Cerebellar nuclear complex (tissue), 1 donor: ENCODE measurements at regions not wholly inside any gene's neighbourhood (a gene's known extent, or its start where the extent isn't known, plus 50 kb on each side); places are given as distances from the start of the nearest gene placed in this dataset.

ENCODE experiments used
- DNase-seq, 2 experiments: peaks; one replicate each; lab custom pipeline; 2025; lab: John Stamatoyannopoulos, UW

DNA sequence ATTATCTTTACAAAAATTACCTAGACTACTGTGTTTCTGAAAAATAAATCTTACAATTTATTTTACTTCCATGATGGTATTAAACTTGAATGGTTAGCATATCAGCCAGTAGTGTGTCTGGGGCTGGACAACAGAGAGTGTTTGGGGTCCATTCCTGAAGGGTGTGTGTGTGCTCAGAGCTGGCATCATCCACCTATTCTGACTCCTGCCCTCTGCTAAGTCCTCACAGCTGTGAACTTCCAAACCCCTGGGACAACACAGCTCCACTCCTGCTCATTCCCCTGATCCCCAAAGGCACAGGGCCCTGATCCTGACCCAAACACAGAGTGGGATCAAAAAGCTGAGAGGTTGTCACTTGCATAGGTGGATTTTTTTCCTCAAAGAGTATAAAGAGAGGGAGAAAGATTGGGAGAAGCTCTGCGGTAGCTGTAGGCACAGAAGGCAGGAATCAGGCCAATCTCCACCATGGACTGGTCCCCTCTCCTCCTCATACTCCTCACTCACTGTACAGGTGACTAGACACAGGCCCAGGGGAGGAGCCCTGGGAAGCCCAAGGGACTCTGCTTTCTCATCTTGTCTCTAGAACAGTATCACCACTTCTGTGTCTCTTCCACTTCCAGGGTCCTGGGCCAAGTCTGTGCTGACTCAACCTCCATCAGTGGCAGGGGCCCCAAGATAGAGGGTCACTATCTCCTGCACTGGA lies 55.7 kb upstream of the TOP3B start:
- no peak for DNase-seq

DNA sequence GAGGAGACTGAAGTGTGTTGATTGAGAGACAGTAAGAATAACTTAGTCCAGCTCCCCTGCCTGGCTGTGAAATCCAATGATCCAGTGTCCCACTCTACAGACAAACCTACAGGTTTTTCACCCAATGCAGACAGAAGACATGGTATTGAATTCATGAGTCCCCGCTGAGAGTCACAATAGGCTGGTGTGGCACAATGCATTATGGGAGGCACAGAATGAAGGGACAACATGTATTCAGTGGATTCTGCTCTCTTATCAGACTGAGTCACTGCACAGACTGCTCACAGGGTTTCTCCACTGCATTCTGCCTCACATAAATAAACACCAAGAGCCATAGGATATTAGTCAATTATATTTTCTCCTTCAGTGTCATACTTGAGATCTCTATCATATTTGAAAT lies 55.2 kb upstream of the TOP3B start:
- DNase-seq, result no peak

DNA sequence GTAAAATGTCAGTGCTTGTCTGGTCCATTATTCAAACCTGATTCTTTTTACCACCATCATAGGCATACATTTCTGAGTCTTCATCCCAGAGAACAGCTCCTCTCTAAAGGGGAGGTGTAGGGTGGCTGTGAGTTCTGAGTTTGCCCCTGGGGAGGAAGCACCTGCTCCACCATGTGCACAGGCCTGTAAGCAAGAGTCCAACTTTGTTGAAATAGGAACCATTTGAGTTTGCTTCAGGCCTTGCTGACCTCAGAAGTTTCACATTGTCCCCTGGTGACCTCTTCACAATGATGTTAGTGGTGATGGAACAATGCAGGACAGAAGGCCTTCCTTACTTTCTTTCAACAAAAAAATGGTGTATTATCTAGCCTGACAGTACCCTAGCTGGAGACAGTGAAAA lies 54.6 kb upstream of the TOP3B start:
- DNase-seq, result no peak

DNA sequence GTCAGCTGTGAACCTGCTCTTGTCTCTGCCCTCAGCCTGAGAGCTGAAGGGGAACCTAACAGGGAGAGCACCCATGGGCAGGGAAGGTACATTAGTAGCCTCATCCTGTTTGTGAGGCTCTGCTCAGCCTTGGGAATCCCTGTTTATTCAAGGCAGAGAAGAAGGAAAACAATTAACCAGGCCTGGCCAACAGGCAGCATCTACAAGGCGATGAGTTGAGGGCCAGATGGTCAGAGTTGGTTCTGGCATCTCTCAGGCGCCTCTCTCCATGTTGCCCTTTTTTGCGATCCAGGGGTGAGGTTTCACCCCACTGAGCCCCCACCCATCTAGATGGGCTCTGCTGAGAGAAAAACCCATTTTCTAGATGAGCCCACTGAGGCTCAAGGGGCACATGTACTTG lies 54.0 kb upstream of the TOP3B start:
- no peak for DNase-seq

DNA sequence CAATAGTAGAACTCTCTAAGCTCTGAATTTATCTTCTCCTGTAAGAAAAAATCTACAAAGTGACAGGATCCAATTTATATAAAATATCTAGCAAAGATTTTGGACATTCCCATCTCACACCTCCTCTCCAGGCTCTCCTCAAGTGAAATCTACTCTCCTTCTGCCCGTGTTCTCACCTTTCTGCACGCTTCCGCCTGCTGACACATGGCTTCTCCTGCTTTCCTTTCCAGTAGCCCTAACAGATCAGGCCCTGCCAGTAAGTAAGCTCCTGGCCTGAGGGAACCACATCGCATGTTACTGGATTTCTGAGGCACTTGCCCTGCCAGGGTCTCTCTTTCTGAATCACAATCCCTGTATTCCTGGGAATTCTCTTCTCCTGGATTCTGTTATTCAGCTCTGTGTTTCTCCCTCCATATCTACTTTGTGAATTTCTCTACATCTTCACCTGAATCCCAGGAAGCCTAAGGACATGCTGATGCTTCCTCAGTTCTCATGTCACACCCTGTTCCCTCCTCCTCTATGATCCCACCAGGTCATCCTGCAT lies 53.3 kb upstream of the TOP3B start:
- DNase-seq, result no peak

DNA sequence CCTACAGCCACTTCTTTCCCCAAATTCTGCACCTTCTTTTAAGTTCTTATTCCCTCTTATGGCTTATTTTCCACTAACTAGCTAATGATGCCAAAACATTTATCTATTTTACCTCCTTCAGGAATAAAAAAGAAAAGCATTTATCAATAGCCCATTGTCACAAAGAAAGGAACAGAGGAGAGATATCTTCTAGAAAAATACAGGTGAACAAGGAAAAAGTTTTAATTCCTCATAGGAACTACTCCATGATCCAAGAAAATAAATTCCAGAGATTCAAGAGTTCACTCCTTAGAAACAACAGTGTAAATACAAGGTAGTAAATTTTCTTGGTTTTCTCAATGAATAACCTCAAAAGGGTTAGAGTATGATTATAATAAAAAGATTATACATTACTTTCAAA lies 52.6 kb upstream of the TOP3B start:
- no peak for DNase-seq

DNA sequence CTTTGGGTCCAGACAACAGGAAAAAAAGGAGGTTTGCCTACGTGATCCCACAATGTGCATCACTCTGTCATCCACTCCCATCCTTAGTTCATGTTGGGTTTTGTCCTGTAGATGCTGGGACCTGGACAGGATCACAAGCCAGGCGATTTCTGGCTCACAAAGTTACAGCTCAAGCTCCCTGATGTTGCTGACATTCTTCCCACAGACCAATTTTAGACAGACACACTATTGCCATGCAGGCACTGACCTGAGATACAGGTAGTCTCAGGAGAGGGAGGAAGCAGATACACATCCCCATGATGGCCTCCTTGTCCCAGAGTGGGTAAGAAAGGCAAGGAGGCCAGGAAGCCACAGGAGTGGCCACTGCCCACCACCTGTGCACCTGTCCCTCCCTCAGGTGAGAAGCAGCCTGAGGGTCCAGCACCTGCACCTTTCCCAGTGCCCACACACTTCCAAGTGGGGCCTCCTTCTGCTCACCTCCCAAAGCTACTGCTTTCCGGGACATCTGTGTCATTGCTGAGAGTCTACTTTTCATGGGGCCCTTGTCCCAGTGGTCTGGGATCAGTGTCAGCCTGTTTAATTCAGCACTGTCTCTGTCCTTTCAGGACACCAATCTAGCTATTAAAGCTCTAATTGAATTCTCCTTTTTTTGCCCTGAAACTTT lies 52.0 kb upstream of the TOP3B start:
- DNase-seq, result no peak

DNA sequence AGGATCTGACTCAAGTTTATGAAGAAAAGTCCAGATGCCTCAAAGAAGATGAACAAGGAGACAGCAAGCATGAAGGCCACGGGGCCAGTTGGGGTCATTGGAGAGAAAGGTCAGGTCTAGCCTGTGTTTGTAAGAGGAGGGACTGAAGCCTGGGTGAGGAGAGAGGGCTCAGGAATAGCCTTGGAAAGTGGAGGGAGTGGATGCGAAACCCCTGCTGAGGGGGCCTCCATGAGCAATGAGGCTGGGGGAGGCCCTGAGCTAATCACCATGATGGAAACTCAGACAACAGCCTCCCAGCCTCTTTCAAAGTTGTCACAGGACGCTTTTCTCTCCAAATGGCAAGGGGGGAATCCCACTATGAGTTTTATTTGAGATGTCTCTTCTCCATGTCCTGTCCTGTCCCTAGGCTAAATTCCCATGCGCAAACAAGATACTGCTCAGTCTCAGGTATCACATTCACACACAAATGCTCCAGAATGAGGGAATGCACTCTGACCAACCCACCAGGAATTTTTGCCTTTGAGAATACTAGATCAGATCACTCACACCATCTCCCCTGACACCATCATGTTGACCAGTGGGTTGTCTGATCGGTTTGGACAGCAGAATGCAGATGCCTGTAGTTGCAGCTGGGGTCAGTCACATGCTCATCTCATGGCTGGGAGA lies 51.3 kb upstream of the TOP3B start:
- DNase-seq, result no peak

DNA sequence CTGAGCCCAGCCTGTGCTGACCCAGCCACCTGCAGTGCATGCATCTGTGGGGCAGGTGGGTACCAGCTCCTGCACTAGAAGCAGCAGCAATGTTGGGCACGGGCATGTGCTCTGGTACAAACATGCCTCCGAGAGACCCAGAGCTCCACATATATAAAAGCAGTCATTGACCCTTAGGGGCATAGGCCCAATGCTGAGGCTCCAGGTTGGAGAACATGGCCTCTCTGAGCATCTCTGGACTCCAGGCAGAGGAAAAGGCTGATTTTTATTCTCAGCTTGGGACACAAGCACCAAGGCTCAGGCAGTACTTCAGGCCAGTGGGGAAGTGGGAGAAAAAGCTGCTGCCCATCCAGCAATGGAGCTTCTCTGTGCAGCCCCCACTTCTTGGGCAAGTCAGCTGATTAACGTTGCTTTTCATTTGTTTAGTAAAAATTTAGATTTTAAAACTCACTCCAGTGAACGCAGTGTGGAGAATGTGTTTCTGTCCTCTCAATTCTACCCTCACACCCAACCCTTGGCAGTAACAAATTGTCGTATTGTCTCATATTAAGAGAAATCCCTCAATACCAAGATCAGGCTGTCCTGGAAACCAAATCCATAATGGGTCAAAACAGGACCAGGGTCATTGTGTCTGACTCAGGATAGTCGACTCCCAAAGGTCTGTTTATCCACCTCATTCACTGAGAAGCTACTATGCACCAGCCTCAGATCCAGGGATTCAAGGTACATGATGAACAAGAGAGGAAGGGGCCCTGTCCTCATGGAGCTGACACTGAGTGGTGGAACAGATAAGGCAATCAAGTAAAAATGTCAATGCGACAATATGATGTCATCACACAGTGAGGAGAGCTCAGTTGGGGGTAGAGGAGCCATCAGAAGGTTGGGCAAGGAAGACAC lies 50.6 kb upstream of the TOP3B start:
- no peak for DNase-seq

DNA sequence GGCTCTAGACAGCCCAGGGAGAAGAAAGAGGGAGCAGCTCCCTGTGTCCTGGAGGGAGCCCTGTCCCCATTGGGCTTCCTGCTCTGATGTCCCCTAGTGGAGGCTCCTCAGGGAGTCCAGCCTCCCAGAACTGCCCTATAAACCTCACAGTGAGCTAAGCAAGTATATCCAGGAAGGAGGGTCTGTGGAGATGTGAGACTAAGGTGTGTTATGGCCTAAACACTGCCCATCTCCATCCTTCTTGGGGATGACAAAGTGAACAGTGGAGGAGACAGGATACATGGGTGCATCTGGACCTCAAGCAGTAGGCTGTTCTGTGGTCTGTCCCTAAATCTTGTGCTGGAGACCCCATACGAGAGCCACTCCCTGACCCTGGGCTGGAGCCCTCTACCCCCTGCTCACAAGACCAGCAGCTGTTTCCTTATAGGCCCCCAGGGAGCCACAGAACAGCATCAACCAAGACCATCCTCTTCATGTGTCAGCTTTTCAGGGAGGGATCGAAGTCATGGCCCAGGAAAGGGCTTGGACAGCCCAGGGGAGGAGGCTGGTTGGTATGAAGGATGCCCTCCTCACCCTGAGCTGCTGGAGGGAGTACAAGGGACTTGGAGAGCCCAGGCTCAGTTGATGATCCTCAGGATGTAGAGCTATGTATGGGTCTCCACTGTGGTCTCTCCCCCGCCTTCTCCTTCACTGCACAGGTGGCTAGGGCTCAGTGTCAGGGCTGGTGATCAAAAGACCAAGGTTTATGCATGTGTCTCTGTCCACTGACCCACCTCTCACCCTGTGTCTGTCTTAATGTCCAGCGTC lies 49.7 kb upstream of the TOP3B start:
- DNase-seq, result no peak
